ENCODE measurements at regions not wholly inside any gene's neighbourhood (a gene's known extent, or its start where the extent isn't known, plus 50 kb on each side); places are given as distances from the start of the nearest gene placed in this dataset.

GRCh38 chr1:14067036-14067435 is 367.0 kb downstream of the PRDM2 start:
- no peaks in the 10 kb centered on the region for H3K36me3 ChIP-seq (ENCODE audit: control insufficient read depth, insufficient read depth, low read length)
- DNase-seq (ENCODE audit: extremely low read depth, insufficient read length) = no peak

GRCh38 chr1:14067711-14068110 is 367.7 kb downstream of the PRDM2 start:
- no peaks in the 10 kb centered on the region for H3K36me3 ChIP-seq (ENCODE audit: control insufficient read depth, insufficient read depth, low read length)
- TF ChIP-seq CTCF (IDR thresholded peaks at IDR 0.05; ENCODE audit: insufficient read depth, low read length, poor library complexity, severe bottlenecking) = no peak
- no peak overlapping the region for H3K4me3 ChIP-seq (replicated peaks; ENCODE audit: low read depth, low read length)
- H3K27me3 ChIP-seq (replicated peaks; ENCODE audit: control insufficient read depth, insufficient read depth, low read length) = no peaks in the 10 kb centered on the region
- no peak for DNase-seq (ENCODE audit: extremely low read depth, insufficient read length)

More at GRCh38 chr1:14067036-14067435, 367.0 kb downstream of the PRDM2 start:
- TF ChIP-seq CTCF (IDR thresholded peaks at IDR 0.05; ENCODE audit: insufficient read depth, low read length, poor library complexity, severe bottlenecking) = no peak
- no peak overlapping the region for H3K4me3 ChIP-seq (replicated peaks; ENCODE audit: low read depth, low read length)
- H3K27me3 ChIP-seq (replicated peaks; ENCODE audit: control insufficient read depth, insufficient read depth, low read length) = no peaks in the 10 kb centered on the region

GRCh38 chr1:14071581-14071980 is 371.6 kb downstream of the PRDM2 start:
- TF ChIP-seq CTCF (IDR thresholded peaks at IDR 0.05; ENCODE audit: insufficient read depth, low read length, poor library complexity, severe bottlenecking) = no peak
- H3K4me3 ChIP-seq (replicated peaks; ENCODE audit: low read depth, low read length) = no peak overlapping the region
- no peaks in the 10 kb centered on the region for H3K36me3 ChIP-seq (ENCODE audit: control insufficient read depth, insufficient read depth, low read length)
- H3K27me3 ChIP-seq (replicated peaks; ENCODE audit: control insufficient read depth, insufficient read depth, low read length) = no peaks in the 10 kb centered on the region
- DNase-seq (ENCODE audit: extremely low read depth, insufficient read length) = no peak

GRCh38 chr1:14080653-14081052 is 380.7 kb downstream of the PRDM2 start:
- Histone ChIP-seq H3K36me3 (ENCODE audit: control insufficient read depth, insufficient read depth, low read length) (no peaks in the 10 kb centered on the region), H3K27me3 (replicated peaks; ENCODE audit: control insufficient read depth, insufficient read depth, low read length) (no peaks in the 10 kb centered on the region), H3K4me3 (replicated peaks; ENCODE audit: low read depth, low read length) (no peak overlapping the region)
- no peak for DNase-seq (ENCODE audit: extremely low read depth, insufficient read length)
- no peak for TF ChIP-seq CTCF (IDR thresholded peaks at IDR 0.05; ENCODE audit: insufficient read depth, low read length, poor library complexity, severe bottlenecking)

- H3K36me3 ChIP-seq (ENCODE audit: control insufficient read depth, insufficient read depth, low read length) = no peaks in the 10 kb centered on the region
- H3K4me3 ChIP-seq (replicated peaks; ENCODE audit: low read depth, low read length) = no peak overlapping the region
- DNase-seq (ENCODE audit: extremely low read depth, insufficient read length) = no peak
- no peaks in the 10 kb centered on the region for H3K27me3 ChIP-seq (replicated peaks; ENCODE audit: control insufficient read depth, insufficient read depth, low read length)
- no peak for TF ChIP-seq CTCF (IDR thresholded peaks at IDR 0.05; ENCODE audit: insufficient read depth, low read length, poor library complexity, severe bottlenecking)
Observed at GRCh38 chr1:14082331-14082730, 382.3 kb downstream of the PRDM2 start.

- no peak overlapping the region for H3K4me3 ChIP-seq (replicated peaks; ENCODE audit: low read depth, low read length)
- DNase-seq (ENCODE audit: extremely low read depth, insufficient read length) = no peak
- TF ChIP-seq CTCF (IDR thresholded peaks at IDR 0.05; ENCODE audit: insufficient read depth, low read length, poor library complexity, severe bottlenecking) = no peak
- H3K36me3 ChIP-seq (ENCODE audit: control insufficient read depth, insufficient read depth, low read length) = no peaks in the 10 kb centered on the region
- no peaks in the 10 kb centered on the region for H3K27me3 ChIP-seq (replicated peaks; ENCODE audit: control insufficient read depth, insufficient read depth, low read length)
Observed at GRCh38 chr1:14083277-14083676, 383.3 kb downstream of the PRDM2 start.
